ENCODE measurements at regions not wholly inside any gene's neighbourhood (a gene's known extent, or its start where the extent isn't known, plus 50 kb on each side); places are given as distances from the start of the nearest gene placed in this dataset.

GRCh38 chr11:15896026-15896425, 460.3 kb downstream of the SOX6 start:
- Histone ChIP-seq H4K20me1 (ENCODE audit: insufficient read depth, low read length) (no peaks in the 10 kb centered on the region), H3K36me3 (replicated peaks in 1 of 2; ENCODE audit: control insufficient read depth in 1 of 2, insufficient read depth in 2 of 2, low read length in 2 of 2) (no peaks in the 10 kb centered on the region), H3K4me2 (ENCODE audit: low read depth, low read length) (no peak overlapping the region), H3K27ac (ENCODE audit: extremely low read length, insufficient read depth, low read length) (no peak overlapping the region), H3K4me1 (ENCODE audit: insufficient read depth, low read length) (no peaks in the 10 kb centered on the region), H3K4me3 (replicated peaks in 1 of 3; ENCODE audit: insufficient read depth in 1 of 3, low read depth in 2 of 3, low read length in 3 of 3) (no peak overlapping the region), H3K79me2 (ENCODE audit: insufficient read depth, low read length) (no peaks in the 10 kb centered on the region), H3K27me3 (ENCODE audit: control insufficient read depth in 1 of 2, insufficient read depth in 2 of 2, low read length in 2 of 2) (peaks cover 0 to 18% of the 10 kb centered on the region in 2 experiments; a peak in 3 of 5 replicates), H3K9me3 (ENCODE audit: low read length) (no peaks in the 10 kb centered on the region), H3K9ac (ENCODE audit: insufficient read depth, low read depth, low read length) (no peak overlapping the region), H2AFZ (ENCODE audit: low read length) (no peak overlapping the region)
- FAIRE-seq, result no peak
- BruUV-seq (replicated peaks), result no TSS peak
- intact Hi-C loops (cut with micrococcal nuclease; ENCODE audit: unreplicated experiment), result no loop called here
- TF ChIP-seq SP140L (CRISPR knock-in tag; IDR thresholded peaks at IDR 0.05; ENCODE audit: borderline replicate concordance), result no peak
- TF ChIP-seq ZNF7 (CRISPR knock-in tag; IDR thresholded peaks at IDR 0.05), result no peak
- no peak for TF ChIP-seq ZNF282 (IDR thresholded peaks at IDR 0.05; ENCODE audit: partially characterized antibody)
- TF ChIP-seq ZNF205 (CRISPR knock-in tag; IDR thresholded peaks at IDR 0.05), result no peak
- no peak for TF ChIP-seq HIVEP1 (CRISPR knock-in tag; IDR thresholded peaks at IDR 0.05)
- TF ChIP-seq ZNF256 (CRISPR knock-in tag; conservative IDR thresholded peaks at IDR 0.05), result no peak
- no peak for TF ChIP-seq PITX1 (CRISPR knock-in tag; IDR thresholded peaks at IDR 0.05)
- TF ChIP-seq HOXA7 (CRISPR knock-in tag; IDR thresholded peaks at IDR 0.05), result no peak
- no peak for TF ChIP-seq ZNF350 (CRISPR knock-in tag; IDR thresholded peaks at IDR 0.05; ENCODE audit: borderline replicate concordance, low read depth)
- TF ChIP-seq MTERF4 (CRISPR knock-in tag; IDR thresholded peaks at IDR 0.05), result no peak
- no peak for TF ChIP-seq ZBTB8A (CRISPR knock-in tag; IDR thresholded peaks at IDR 0.05; ENCODE audit: borderline replicate concordance, low read depth)
- TF ChIP-seq DNMT1 (CRISPR knock-in tag; IDR thresholded peaks at IDR 0.05), result no peak
- no peak for TF ChIP-seq PHF21A (CRISPR knock-in tag; IDR thresholded peaks at IDR 0.05)
- ATAC-seq, result no peak
- no peak for DNase-seq (ENCODE audit: low spot score)
- in situ Hi-C loops (cut with HindIII; ENCODE audit: extremely low pct_ligation_motif_present, low pct_unique_long_range_greater_than_20kb), result loop anchor here (25.0 kb wide), 1 partner anchor 109 kb away; no protein-coding TSS in a partner anchor
- WGBS (ENCODE audit: low lambda C conversion rate), result 74% methylated on average over 9 of the region's 12 CpGs
- POLR2A ChIA-PET, result no interaction called here
- CTCF ChIA-PET (ENCODE audit: low intra/inter-chr PET ratio, low total read pairs), result no interaction called here
